PC-9 (cell line): ENCODE measurements at regions not wholly inside any gene's neighbourhood (a gene's known extent, or its start where the extent isn't known, plus 50 kb on each side); places are given as distances from the start of the nearest gene placed in this dataset.

ENCODE experiments used
- CTCF ChIP-seq: fragments of 200-600 bp; sonication (generic); conservative IDR thresholded peaks from 2 replicates; pipeline ENCODE4 v1.6.1; 2017; ENCODE audit warnings: mixed run types, antibody characterized with exemption, mild to moderate bottlenecking, moderate library complexity
- EZH2 ChIP-seq: fragments of 200-600 bp; sonication (generic); IDR thresholded peaks from 2 replicates; pipeline ENCODE4 v1.8.0; 2017; ENCODE audit warnings: antibody characterized with exemption, low read depth

- TF ChIP-seq CTCF (no peak), EZH2 (no peak)
Observed at GRCh38 chr6:41450581-41450980, 95.6 kb upstream of the FOXP4 start.
